ENCODE measurements at regions not wholly inside any gene's neighbourhood (a gene's known extent, or its start where the extent isn't known, plus 50 kb on each side); places are given as distances from the start of the nearest gene placed in this dataset.

DNA sequence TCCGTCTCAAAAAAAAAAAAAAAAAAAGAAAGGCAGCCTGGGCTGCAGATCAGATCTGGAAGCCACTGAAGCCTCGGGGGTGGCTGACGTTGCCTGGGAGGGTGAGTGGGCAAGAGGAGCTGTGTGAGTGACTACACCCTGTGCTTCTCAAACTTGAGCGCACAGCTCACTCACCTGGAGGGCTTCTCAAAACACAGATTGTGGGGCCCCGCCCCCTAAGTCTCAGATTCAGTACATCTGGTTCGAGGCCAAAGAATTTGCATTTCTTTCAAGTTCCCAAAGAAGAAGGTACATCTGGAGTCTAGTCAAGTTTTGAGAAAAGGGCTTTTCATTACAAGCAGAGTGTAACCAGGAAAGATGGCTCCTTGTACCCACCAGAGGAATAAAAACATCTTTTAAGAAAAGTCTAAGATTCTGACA, 97.7 kb upstream of the CAB39 start:
- TF ChIP-seq EZH2phosphoT487 (IDR thresholded peaks at IDR 0.05; ENCODE audit: insufficient read depth, low read depth), result no peak
- TF ChIP-seq EZH2 (IDR thresholded peaks at IDR 0.05; ENCODE audit: insufficient read depth, poor library complexity, severe bottlenecking), result no peak

All from GM23248 (cell line).